ENCODE measurements at regions not wholly inside any gene's neighbourhood (a gene's known extent, or its start where the extent isn't known, plus 50 kb on each side); places are given as distances from the start of the nearest gene placed in this dataset.
"Not testable (repeated sequence)": the region's sequence is repeated elsewhere in the genome, so short reads cannot be mapped to it uniquely, and the experiment has no call there.

DNA sequence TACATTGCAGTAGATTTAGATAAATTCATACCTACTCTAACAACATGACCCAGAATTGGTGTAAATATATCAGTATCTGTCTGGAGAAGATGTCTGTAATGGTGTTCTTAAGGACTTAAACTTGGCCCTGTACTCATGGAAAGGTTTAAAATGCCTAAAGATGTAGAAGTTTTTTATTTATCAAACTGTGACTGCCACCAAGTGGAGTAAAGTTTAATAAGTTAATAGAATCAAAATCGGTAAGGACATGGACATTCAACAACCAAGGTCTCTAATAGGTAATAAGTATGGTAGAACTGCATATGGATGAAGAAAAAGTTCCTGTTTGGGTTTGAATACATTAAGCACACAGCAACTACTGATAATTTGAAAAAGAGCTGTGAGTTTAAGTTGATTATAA, 474.0 kb upstream of the NDST3 start:
- DNase-seq (ENCODE audit: low read depth in 3 of 3) = no peak

GRCh38 chr4:117574085-117574484, 460.2 kb upstream of the NDST3 start:
- DNase-seq (ENCODE audit: low read depth in 3 of 3) = no peak

DNA sequence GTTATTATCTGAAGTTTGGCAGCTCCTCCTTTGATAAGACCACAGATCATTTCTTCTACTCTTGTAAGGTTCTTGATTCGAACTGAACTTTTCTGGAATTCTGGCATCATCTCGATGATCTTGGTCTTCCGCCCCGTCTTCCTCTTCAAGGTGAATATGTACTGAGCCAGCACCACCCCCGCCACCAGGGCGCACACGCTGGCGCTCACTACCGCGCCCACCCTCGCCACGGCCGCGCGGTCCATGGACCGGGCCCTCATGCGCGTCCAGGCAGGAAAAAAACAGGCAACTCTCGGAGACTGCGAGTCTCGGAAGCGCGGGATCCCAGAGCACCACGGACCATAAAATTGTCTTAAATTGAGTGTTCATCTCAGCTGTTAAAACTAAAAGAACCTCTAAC, 458.4 kb upstream of the NDST3 start:
- DNase-seq (ENCODE audit: low read depth in 3 of 3) = no peak

DNA sequence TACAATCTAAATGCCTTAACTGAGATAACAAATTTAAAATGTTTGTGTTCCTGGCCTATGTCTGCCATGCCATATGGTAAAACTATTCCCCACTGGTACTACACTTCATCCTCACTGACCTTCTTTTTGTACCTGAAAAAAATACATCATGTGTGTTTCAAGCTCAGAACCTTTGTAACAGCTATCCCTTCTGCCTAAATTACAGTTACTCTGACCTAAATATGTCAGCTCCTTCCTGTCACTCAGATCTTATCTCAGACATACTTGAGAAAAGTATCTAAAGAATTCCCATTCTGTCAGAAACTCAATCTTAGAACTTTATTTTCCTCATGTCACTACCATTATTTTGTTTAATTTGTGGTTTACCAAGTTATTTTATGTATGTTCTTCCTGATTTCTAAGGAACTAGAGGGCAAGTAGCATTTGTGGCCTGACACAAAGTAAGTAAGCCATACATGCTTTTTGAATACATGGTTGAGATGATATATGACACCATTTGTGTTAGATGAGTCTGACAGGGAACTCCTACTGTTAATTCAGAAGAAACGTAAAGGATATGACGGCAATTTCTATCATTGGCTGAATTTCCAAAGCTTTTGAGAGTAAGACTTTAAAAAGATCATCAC, 456.5 kb upstream of the NDST3 start:
- no peak for DNase-seq (ENCODE audit: low read depth in 3 of 3)

DNA sequence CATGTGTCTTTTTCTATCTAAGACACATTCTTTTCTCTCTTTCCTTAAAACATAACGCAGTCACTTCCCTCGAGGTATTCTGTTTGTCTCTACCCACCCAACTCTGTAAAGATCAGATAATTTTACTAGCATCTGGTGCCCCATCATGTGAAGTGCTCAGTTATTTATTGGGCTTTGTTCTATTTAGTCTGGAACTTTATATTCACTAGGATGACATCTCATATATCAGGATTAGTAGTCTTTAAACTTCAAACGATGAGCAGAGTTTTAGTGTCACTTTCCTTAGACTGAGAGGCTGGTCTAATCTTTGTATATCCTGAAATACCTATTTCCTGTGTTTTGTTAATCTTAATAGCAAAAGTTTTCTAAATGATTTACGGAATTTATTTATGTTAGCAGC, 445.5 kb upstream of the NDST3 start:
- DNase-seq (ENCODE audit: low read depth in 3 of 3) = no peak

DNA sequence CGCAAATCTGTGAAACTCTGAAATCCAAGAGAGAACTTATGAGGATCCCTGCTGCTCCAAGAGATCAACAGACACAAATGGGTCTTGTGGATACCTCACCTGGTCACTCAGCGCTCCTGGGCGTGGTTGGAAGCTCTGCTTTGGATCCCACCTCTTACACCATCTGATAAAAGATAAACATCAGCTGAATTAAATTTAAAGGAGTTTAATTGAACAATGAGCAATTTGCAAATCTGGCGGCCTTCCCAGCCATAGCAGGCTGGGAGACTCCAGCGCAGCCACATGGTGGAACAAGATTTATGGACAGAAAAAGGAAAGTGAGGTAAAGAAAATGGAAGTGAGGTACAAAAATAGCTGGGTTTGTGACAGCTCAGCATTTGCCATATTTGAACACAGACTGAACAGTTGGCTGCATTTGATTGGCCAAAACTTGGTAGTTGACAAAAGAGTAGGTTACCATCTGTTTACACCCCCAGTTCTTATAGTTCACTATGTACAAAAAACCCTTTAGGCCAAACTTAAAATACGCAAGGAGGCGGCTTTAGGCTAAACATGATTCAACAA, 437.3 kb upstream of the NDST3 start:
- no peak for DNase-seq (ENCODE audit: low read depth in 3 of 3)

DNA sequence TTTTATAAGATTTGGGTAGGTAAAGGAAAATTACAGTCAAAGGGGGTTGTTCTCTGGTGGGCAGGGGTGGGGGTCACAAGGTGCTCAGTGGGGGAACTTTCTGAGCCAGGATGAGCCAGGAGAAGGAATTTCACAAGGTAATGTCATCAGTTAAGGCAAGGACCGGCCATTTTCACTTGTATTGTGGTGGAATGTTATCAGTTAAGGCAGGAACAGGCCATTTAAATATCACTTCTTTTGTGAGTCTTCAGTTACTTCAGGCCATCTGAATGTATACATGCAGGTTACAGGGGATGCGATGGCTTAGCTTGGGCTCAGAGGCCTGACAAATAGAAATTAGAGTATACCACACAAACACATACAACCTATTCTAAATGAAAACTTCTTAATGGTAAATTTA, 434.9 kb upstream of the NDST3 start:
- DNase-seq (ENCODE audit: low read depth in 3 of 3) = not testable (repeated sequence)

DNA sequence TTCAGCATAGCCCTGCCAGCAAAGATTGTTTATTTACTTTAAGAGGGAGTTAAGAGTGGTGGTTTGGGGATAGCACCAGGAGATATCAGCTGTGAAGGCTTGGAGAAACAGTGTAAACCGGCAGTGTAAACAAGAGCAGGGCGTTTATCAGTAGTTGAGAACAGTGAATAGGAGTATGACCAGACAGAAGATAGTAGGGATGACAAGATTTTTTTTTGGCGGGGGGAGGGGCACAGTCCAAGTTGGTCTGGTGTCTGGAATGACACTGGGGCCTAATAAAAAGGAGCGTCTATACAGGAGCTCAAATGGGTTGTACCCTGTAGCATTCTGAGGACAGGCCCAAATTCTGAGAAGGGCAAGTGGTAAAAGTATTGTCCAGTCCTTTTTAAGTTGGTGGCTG, 433.4 kb upstream of the NDST3 start:
- DNase-seq (ENCODE audit: low read depth in 3 of 3) = not testable (repeated sequence)

- no peak for DNase-seq (ENCODE audit: low read depth in 3 of 3)
These were observed 423.5 kb upstream of the NDST3 start for GRCh38 chr4:117610706-117611308.

DNA sequence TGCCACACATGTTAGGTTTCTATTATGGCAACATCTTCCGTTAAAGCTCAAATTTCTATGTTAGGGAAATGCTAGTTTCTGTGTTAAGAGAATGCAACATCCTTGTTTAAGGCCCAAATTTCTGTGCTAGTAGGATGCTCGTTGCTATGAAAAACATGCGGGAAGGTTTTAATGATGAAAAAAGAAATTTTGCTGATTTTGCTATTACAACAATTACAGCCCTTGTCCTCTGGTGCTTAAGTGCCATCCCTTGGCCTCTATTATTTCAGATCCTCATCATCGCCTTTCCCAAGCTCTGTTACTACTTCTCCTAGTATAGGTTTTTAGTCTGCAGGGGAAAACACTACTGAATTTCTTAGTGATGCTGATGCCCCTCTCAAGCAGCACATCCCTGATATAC, 412.6 kb upstream of the NDST3 start:
- DNase-seq (ENCODE audit: low read depth in 3 of 3) = no peak

DNA sequence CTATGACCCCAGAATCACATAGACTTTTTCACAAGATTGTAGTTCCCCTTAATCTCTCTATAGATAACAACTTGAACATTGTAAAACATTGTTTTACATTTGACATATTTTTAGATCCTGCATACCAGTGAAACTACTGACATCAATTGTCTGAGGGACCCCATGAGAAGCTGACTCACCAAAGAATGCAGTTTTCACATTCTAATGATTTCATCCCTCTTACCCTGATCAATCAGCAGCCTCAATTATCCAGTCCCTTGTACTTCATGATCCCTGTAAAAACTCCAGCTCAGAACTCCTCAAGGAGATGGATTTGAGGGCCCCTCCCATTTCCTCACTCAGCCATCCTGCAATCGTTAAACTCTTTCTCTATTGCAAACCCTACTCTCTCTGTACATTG, 411.0 kb upstream of the NDST3 start:
- no peak for DNase-seq (ENCODE audit: low read depth in 3 of 3)

DNA sequence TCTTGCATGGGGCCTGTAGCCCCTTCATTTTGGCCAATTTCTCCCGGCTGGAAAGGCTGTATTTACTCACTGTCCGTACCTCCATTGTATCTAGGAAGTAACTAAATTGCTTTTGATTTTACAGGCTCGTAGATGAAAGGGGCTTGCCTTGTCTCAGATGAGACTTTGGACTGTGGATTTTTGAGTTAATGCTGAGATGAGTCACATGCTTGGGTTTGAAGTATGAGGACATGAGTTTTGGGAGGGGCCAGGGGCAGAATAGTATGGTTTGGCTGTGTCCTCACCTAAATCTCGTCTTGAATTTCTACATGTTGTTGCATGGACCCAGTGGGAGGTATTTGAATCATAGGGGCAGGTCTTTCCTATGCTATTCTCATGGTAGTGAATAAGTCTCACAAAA, 407.6 kb upstream of the NDST3 start:
- no peak for DNase-seq (ENCODE audit: low read depth in 3 of 3)

- no peak for DNase-seq (ENCODE audit: low read depth in 3 of 3)
These were observed 399.6 kb upstream of the NDST3 start for GRCh38 chr4:117634716-117635115.

GRCh38 chr4:117637347-117637746, 396.9 kb upstream of the NDST3 start:
- DNase-seq (ENCODE audit: low read depth in 3 of 3) = no peak

DNA sequence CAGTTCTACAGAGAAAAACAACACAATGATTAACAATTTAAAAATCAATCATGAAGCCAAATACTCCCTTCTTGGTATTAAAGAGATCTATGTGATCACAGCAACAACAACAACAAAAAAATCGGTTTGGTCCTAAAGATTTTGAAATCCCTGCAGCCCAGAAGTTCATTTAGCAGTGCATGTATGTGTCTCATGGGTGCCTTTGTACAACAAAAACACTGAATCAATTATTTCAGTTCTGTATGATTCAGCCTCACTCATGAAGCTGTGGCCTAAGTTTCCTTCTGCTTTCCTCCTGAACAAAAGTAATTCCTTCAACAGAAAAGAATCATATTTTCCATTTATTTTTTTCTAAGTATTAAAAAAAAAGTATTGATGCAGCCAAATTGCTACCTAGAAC, 393.4 kb upstream of the NDST3 start:
- DNase-seq (ENCODE audit: low read depth in 3 of 3) = no peak

- no peak for DNase-seq (ENCODE audit: low read depth in 3 of 3)
These were observed 392.8 kb upstream of the NDST3 start for GRCh38 chr4:117641519-117641918.

- no peak for DNase-seq (ENCODE audit: low read depth in 3 of 3)
These were observed 380.2 kb upstream of the NDST3 start for GRCh38 chr4:117654079-117654478.

- no peak for DNase-seq (ENCODE audit: low read depth in 3 of 3)
These were observed 373.6 kb upstream of the NDST3 start for GRCh38 chr4:117660668-117661067.

DNA sequence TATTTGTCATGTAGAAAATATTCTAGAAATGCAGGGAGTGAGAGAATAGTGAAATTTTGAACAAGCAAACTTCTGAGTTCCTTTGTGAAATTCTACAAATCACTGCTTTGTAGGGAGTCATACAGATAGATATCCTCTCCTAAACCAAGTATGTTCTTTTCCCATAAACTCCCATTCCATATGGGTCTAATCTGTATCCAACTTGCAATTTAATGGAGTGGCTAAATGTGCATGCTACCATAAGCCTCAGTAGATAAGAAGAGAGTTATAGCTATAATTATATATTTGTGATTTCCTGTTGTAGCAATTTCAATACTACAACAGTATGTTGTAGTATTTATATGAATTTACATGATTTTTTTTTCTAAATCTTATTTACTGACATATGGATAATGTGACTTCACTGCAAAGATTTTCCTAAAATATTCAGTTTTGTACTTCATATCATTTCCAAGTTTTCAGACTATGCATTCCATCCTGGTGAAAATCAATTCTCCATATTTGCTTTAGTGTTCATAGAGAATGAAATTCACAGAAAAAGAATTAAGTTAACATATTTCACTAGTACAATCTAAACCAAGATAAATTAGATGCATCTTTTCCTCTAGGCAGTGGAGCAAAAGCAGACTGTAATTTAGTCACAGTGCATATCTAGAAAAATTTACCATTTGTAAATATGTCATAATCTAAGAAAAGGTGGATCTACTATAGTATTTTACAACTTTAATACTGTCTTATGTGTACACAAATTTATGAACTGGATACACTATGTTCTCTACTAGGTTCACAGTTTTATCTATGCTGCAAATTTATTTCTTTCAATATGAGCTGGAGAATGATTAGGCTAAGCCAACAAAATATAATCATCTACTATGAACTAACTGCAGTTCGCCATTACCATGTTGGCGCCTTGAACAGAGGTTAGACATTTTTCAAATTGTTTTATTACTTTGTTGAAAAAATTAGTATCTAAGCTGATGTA, 372.9 kb upstream of the NDST3 start:
- DNase-seq (ENCODE audit: low read depth in 3 of 3) = no peak

DNA sequence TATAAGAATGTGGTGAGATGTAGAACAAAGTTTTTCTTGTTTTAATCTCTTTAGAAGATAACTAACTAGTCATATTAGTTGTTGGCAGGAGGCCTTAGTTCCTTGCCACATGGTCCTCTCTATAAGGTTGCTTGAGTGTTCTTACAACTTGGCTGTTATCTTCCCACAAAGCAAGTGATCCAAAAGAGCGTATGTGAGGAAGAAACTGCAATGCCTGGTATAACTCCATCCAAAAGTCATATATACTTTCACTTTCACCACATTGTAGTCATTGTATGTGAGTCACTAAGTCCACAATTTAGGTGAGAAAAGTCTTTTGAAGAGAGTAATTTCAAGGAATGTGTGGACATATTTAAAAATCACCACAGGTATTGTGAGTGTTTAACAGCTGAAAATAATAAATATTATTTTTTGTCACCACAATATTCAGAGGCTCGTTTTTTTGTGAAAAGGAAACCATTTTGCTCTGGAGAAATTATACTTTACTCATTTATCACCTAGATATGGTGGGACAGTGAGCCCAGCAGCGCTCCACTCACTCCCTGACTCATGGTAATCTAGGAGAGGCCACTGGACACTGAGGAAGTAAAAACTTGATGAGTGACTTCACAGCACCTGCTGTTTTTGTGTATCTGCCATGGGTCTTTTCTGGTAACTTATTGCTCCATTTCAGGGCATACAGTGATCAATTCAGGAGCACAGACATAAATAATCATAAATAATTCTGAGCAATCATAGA, 369.4 kb upstream of the NDST3 start:
- no peak for DNase-seq (ENCODE audit: low read depth in 3 of 3)

GRCh38 chr4:117676153-117676552, 358.1 kb upstream of the NDST3 start:
- DNase-seq (ENCODE audit: low read depth in 3 of 3) = no peak

GRCh38 chr4:117678861-117679260, 355.4 kb upstream of the NDST3 start:
- DNase-seq (ENCODE audit: low read depth in 3 of 3) = no peak
